GM12892 (cell line): ENCODE measurements at regions not wholly inside any gene's neighbourhood (a gene's known extent, or its start where the extent isn't known, plus 50 kb on each side); places are given as distances from the start of the nearest gene placed in this dataset.

Experiments used
- POLR2A ChIP-seq: IDR thresholded peaks from 2 replicates; pipeline ENCODE4 v1.6.1; 2011; ENCODE audit warnings: low read depth, low read length, control low read depth
- POLR2AphosphoS5 ChIP-seq: IDR thresholded peaks from 2 replicates; pipeline ENCODE4 v1.6.1; 2011; ENCODE audit warnings: low read depth, low read length, control low read depth
- TAF1 ChIP-seq: IDR thresholded peaks from 2 replicates; pipeline ENCODE4 v1.6.1; 2011; ENCODE audit warnings: low read depth, mild to moderate bottlenecking, control low read depth, low read length, borderline replicate concordance

- TF ChIP-seq POLR2A (no peak), POLR2AphosphoS5 (no peak), TAF1 (no peak)
Observed at GRCh38 chr5:164350236-164350635, 844.8 kb downstream of the MAT2B start.
